ENCODE measurements at regions not wholly inside any gene's neighbourhood (a gene's known extent, or its start where the extent isn't known, plus 50 kb on each side); places are given as distances from the start of the nearest gene placed in this dataset.
"Not testable (repeated sequence)": the region's sequence is repeated elsewhere in the genome, so short reads cannot be mapped to it uniquely, and the experiment has no call there.

DNA sequence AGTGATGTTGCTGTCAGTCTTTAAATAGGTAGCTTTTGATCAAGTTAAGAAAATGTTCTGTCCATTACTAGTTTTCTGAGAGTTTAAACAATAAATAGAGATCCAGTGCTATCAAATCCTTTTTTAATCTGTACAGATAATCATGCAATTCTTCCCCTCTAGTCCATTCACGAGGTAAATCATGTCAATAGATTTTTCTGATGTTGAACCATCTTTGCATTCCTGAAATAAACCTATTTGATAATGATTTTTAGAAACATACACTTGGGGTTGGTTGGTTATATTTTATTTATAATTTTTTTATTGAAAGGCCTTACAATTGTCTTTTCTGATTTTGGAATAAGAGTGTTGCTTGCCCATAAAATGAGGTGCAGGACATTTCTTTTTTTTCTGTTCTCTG lies 95.0 kb downstream of the FAM53A start:
- ATAC-seq, result no peak

DNA sequence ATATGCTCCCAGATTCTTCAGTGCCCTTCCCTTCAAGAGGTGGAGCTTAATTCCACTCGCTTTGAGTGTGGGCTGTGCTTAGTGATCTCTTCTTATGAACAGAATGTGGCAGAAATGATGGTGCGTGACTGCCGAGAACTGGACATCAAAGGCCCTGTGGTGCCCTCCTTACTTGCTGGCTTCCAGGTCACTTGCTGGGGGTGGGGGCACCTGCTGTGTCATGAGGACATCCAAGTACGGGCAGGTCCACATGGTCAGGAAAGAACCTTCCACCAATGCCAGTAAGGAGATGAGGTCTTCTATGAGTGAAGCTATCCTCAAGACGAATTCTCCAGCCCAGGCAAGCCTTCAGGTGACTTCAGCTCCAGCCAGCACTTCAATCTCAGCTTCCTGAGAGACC lies 95.8 kb downstream of the FAM53A start:
- no peak for ATAC-seq

DNA sequence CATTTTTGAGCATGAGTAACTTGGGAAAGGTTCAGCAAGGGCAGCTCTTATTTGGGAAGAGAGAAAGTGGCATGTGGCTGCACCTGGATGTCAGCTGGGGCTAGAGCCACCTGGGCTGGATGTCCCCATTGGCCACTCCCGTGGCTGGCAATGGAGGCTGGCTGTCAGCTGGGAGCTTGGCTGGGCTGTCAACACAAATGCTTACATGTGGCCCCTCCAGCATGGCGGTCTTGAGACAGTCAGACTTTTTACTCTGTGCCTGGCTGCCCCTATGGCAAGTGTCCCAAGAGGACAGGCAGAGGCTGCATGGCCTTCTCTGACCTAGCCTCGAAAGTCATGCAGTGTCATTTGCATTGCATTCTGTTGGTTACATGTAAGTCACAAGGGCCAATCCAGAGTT lies 99.6 kb downstream of the FAM53A start:
- no peak for ATAC-seq

DNA sequence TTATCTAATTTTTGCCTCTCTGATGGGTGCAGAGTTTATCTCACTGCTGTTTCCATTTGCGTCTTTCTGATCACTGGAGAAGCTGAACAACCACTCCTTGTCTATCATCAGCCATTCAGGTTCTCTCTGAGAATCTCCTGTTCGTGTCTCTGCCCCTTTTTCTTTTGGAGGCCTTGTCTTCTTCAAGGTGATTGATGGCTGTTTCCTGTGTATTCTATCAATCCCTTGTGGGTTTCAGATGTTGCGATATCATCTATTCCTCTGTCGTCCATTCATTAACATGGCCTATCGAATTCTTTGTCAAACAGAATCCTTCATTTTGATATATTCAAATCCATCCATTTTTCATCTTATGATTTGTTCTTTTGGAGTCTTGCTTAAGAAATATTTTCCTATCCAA lies 100.3 kb downstream of the FAM53A start:
- ATAC-seq, result no peak

GRCh38 chr4:1583051-1583785 lies 100.9 kb downstream of the FAM53A start:
- ATAC-seq, result no peak

DNA sequence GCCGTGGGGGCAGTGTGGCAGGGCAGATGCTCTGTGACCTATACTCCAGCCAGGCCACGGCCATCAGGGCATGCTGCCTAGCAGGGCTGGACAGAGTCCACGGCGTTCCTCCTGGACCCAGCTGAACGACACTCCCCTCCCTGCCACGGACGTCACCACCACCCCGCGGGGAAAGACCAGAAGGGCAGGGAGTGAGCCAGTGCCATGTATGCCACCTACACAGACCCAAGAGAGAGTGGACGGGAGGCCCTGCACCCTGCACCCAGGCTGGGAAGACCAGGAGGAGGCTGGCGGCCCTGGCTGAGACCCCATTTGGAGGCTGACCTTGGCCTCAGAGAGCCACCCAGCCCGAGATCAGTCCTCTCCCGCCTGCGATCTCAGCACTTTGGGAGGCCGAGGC lies 101.9 kb downstream of the FAM53A start:
- ATAC-seq, result no peak

- ATAC-seq, result peak; percentile 52
These were observed 102.8 kb downstream of the FAM53A start for GRCh38 chr4:1581164-1581894.

- ATAC-seq, result not testable (repeated sequence)
These were observed 103.5 kb downstream of the FAM53A start for GRCh38 chr4:1580692-1581012.

GRCh38 chr4:1579901-1580691 lies 104.0 kb downstream of the FAM53A start:
- ATAC-seq, result peak; percentile 79

- ATAC-seq, result peak; percentile 80
These were observed 104.9 kb downstream of the FAM53A start for GRCh38 chr4:1579001-1579900.

GRCh38 chr4:1578251-1578773 lies 105.8 kb downstream of the FAM53A start:
- no peak for ATAC-seq

- no peak for ATAC-seq
These were observed 106.3 kb downstream of the FAM53A start for GRCh38 chr4:1577822-1578217.

DNA sequence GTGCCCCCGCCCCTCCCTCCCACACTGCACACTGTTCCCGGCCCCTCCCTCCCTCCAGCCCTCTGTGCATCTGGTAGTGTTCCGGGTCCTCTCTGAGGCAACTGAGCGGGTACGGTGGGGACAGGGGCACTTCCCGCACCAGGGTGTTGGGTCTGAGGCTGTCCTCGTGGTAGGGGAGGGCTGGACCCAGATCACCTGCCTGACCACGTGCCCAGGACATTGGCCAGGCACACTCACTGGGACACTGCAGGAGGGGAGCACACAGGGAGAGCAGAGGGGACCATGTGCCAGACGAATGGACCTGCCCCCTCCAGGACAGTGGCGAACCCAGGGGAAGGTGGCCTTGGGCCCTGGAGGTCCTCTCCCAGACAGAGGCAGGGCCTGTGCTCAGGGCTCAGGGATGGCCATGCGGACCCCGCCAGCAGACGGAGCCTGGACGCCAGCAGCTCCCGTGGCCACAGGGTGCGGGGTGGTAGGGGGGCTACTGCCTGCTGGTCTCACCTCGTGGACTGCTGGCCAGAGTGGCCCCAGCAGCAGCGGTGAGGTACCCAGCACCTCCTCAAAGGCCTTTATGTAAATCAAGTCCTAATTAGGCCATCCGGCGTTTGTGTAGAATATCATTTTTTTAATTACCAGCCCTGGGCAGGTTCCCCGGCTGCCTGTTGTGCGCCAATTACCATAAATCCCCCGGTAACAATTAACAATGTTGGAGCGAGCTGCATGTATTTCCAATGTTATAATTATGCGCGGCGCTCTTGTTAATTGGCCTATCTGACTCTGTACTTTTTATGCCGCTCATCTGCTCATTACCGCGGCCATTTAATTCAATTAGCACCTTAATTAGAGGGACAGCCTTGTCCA lies 106.9 kb downstream of the FAM53A start:
- ATAC-seq, result no peak

DNA sequence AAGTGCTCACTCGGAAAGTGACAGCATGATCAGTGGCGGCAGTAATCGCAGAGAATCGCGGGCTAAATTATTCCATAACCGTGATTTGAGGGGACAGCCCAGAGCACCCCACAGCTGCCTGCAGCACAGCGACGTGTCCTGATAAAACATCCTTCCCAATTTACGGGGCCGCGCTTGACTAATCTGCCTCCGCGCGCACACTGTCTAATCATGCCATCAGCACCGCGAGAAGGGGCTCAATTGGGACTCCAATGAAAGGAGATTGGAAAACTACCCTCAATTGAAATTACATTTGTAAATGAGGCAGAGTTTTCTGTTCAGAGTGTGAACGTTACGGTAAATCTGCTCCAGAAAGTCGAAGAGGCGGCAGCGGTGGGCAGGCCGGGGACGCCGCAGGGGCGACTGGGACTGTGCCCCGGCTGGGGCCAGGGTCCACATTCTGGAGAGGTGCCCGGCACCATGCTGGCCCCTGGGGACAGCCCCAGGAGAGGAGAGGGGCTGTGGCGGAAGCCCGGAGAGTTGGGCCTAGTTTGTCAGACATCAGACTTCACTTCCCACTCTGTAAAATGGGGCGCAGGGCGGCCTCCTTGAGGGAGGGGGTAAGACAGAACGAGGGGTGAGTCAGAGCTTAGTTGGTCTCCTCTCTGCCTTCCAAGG lies 107.7 kb downstream of the FAM53A start:
- no peak for ATAC-seq

DNA sequence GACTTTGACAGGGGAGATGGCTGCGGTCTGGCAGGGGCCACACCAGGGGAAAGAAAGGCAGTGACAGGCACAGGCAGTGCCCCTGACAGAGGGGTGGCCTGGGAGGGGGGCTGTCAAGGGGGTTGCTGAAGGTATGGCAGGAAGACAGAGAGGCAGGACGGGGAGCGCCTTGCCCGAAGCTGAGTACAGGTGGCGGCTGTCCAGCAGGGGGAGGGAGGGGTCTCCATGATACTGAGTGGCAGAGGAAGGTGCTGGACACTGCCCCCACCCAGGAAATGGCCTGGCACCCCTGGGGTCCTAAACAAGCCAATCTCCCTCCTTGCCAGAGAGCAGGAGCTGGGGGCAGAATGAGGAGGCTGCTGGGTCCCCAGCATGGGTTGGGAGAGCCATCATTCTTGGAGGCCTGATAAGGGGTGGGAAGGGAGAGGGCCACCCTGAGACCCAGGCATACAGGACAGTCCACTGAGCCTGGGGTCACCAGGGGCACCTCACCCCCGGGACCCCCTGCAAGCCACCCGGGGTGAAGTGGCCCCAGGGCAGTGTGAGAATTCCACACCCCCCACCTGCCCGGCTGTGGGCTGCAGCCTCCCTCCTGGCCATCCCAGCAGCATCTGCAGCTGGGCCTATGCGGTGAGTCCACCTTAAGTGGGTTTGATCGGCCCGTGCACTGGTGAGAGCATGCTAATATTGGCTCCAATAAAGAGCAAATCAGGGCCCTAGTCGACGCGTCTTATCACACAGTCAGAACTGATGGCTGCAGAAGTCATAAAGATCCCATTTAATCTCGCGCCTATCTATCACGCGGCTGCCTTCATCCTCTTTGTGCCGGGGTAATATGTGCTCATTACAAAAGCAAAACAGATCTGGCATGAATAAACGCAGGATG lies 108.5 kb downstream of the FAM53A start:
- no peak for ATAC-seq

GRCh38 chr4:1574601-1575417 lies 109.3 kb downstream of the FAM53A start:
- ATAC-seq, result no peak

GRCh38 chr4:1573830-1574459 lies 110.2 kb downstream of the FAM53A start:
- no peak for ATAC-seq

Measured in esophagus mucosa (tissue), 1 donor.